ENCODE measurements at regions not wholly inside any gene's neighbourhood (a gene's known extent, or its start where the extent isn't known, plus 50 kb on each side); places are given as distances from the start of the nearest gene placed in this dataset.
"Not testable (repeated sequence)": the region's sequence is repeated elsewhere in the genome, so short reads cannot be mapped to it uniquely, and the experiment has no call there.

GRCh38 chrX:13378562-13379518 lies 59.0 kb upstream of the ATXN3L start:
- not testable (repeated sequence) for DNase-seq

GRCh38 chrX:13377550-13377934 lies 57.7 kb upstream of the ATXN3L start:
- no peak for DNase-seq

GRCh38 chrX:13376857-13377549 lies 57.1 kb upstream of the ATXN3L start:
- DNase-seq, result peak in 1 of 2 experiments; percentile 23

- not testable (repeated sequence) for DNase-seq
Measured at GRCh38 chrX:13375596-13375995, 55.7 kb upstream of the ATXN3L start.

- no peak for DNase-seq
Measured at GRCh38 chrX:13374364-13374763, 54.5 kb upstream of the ATXN3L start.

GRCh38 chrX:13373431-13374187 lies 53.8 kb upstream of the ATXN3L start:
- peak in 1 of 2 experiments; percentile 20 for DNase-seq

- no peak for DNase-seq
Measured at GRCh38 chrX:13373027-13373426, 53.2 kb upstream of the ATXN3L start.

- DNase-seq, result no peak
Measured at GRCh38 chrX:13372203-13372980, 52.5 kb upstream of the ATXN3L start.

GRCh38 chrX:13371186-13371585 lies 51.3 kb upstream of the ATXN3L start:
- no peak for DNase-seq

GRCh38 chrX:13370713-13371112 lies 50.9 kb upstream of the ATXN3L start:
- DNase-seq, result no peak

Measured in activated T-cell treated with anti-CD3 and anti-CD28 coated beads, Interleukin-2, amount 50 U/mL, for 48 hours (primary cell).